ENCODE measurements at regions not wholly inside any gene's neighbourhood (a gene's known extent, or its start where the extent isn't known, plus 50 kb on each side); places are given as distances from the start of the nearest gene placed in this dataset.
"Not testable (repeated sequence)": the region's sequence is repeated elsewhere in the genome, so short reads cannot be mapped to it uniquely, and the experiment has no call there.

DNA sequence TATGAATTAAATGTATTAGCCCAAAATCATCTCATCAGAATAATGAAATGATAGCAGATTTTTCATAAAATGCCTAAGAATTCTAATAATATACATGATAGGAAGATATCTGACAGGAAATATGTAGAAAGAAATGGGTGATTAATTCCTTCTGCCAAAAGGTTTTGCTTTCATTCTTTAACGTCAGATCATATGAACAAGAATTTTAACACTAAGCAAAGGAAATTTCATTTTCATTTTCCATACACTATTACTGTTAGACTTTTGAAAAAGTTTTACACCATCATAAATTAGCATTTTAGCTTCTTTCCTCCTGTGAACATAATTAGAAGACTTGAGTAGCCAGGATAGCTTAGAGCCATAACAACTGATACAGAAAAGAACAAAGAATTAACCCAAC, 1099.9 kb downstream of the NSUN3 start:
- no peak for DNase-seq (ENCODE audit: low read depth)

DNA sequence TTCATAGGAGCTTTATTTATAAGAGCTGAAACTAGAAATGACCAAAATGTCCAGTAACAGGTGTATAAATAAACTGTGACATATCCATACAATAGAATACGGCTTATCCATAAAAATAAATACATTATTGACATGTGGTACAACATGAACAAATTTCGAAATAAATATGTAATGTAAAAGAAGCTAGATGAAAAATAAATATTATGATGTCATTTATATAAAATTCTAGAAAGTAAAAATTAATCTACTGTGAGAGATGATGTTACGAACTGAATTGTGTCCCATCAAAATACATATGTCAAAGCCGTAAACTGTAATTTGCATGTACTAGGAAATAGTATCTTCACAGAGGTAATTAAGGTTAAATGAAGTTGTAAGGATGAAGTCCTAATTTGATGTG, 1104.9 kb downstream of the NSUN3 start:
- no peak for DNase-seq (ENCODE audit: low read depth)

GRCh38 chr3:95168526-95168925, 1105.7 kb downstream of the NSUN3 start:
- DNase-seq (ENCODE audit: low read depth), result no peak

DNA sequence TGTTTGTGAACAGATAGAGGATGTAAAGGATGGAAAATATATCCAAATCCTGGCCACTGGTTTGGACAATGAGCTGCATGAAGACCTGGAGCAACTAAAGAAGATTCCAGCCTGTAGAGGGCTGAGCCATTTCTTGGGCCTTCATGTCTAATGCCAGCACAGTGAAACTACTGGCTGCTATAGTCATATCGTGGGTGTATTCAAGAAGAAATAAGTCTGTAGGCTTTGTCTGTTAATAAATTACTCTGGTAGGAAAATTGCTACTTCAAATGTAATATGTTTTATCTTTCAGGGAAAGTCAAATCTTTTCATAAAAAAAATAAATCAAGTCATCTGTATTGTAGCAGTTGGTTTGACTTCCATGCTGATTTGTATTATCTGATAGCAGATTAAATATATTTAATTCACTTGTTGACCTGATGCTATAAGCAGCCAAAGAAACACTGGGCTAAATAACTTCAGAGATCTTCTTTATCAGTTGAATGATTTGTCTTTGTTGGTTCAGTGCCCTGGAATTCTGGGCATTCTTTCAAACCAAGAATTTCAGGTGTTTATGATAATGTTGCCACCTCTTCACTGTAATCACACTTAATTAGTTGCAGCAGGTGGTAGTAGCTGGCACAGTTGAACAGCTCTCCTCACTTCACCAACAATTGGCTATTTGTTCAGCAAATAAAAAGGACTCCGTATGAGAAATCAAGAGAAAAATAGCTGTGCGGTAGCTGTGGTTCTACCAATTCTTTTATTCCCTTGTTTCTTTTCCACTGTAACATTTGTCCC, 1109.5 kb downstream of the NSUN3 start:
- DNase-seq (ENCODE audit: low read depth), result no peak

- DNase-seq (ENCODE audit: low read depth), result no peak
These were observed 1114.2 kb downstream of the NSUN3 start for GRCh38 chr3:95177096-95177495.

GRCh38 chr3:95184038-95184437, 1121.2 kb downstream of the NSUN3 start:
- no peak for DNase-seq (ENCODE audit: low read depth)

DNA sequence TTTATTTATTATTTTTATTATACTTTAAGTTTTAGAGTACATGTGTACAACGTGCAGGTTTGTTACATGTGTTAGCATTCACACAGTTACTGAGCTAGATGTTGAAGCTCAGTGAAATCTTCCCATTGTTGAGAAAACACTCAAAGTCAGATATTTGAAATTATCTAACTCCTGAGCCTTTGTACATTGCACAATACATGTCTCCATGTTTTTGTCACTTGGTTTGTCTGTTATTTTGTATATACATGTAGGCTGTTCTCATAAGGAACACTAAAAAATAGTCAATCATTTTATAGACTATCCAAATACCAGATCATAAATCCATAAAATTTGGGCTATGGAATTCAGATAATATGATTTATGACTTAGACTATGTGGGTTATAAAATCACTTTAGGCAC, 1126.5 kb downstream of the NSUN3 start:
- no peak for DNase-seq (ENCODE audit: low read depth)

- no peak for DNase-seq (ENCODE audit: low read depth)
These were observed 1134.8 kb downstream of the NSUN3 start for GRCh38 chr3:95197661-95198060.

DNA sequence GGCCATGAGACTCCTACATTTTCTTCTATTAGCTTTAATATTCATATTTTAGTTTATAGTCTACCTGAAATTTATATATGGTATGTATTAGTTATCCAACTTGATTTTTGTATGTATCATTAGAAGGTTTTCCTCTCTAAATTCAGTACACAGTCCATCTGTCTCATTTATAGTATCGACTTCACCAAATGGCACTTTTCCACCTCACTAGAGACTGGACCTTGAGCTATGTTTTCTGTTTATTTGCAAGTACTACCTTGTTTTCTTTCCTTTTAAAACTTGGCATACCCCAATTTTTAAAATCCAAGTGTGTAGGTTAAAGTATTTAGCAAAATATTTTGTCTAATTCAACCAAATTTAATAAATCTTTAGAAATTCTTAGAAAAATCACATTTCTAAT, 1137.5 kb downstream of the NSUN3 start:
- DNase-seq (ENCODE audit: low read depth), result no peak

DNA sequence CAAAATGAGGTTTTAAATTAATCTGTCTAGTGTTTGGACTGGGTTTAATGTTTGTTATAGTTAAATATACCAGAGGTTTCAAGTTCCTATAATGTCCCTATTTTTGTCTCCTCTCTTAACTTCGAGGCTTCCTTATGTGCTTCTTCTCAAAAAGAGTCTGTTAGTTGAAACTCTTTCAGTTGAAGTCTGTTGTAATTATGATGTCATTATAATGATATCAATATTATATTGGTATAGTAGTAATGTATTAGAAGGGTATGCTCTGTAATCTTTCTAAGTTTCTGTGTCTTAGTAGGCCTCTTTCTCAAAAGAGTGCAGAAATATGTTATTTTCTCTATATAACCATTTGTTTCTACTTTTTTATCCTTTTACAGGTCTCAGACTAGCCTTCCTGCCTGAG, 1148.0 kb downstream of the NSUN3 start:
- no peak for DNase-seq (ENCODE audit: low read depth)

- DNase-seq (ENCODE audit: low read depth), result no peak
These were observed 1149.3 kb downstream of the NSUN3 start for GRCh38 chr3:95212117-95212516.

GRCh38 chr3:95215437-95215957, 1152.6 kb downstream of the NSUN3 start:
- no peak for DNase-seq (ENCODE audit: low read depth)

DNA sequence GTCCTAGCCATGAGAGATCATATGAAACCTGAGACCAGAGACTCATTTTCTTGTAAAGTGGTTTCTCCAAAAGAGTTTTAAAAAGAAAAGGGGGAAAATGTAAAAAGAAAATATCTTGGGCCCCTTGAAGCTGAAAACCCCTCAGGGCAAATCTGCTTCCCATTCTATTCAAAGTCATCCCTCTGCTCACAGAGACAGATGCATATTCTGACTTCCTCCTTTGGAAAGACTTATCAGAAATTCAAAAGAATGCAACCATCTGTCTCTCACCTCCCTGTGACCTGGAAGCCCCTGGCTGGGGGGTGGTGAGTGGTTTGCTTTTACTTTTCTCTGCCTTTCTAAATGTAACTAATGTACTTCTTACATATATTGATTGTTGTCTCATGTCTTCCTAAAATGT, 1154.8 kb downstream of the NSUN3 start:
- DNase-seq (ENCODE audit: low read depth), result no peak

DNA sequence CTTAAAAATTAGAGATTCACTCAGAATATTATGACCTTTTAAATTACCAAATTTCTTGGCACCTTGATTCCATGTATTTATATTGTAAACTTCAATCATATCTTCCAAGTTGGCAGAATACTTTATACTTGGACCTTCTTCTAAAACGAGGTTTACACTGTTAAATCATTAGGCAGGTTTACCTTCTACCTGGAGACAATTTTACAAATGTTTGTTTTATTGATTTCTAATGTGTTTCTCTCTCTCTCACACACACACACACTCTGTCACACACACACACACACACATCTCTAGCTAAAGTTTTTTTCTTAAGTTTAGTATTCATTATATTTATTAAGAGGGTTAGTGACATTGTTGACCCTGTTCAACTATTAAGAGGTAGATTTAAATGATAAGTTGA, 1155.6 kb downstream of the NSUN3 start:
- DNase-seq (ENCODE audit: low read depth), result no peak

DNA sequence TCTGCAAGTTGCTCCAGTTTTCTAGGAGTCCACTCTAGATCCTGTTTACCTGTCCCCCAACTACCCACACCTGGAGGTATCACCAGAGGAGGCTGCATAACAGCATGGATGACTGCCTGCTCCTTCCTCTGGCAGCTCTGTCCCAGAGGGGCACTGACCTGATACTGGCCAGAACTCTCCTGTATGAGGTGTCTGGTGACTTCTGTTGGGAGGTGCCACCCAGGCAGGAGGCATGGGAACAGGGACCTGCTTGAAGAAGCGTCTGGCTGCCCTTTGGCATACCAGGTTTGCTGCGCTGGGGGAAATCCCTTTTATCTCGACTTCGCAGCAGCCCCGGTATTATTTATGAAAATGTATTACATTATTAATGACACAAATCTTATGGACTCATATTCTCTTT, 1163.6 kb downstream of the NSUN3 start:
- no peak for DNase-seq (ENCODE audit: low read depth)

- DNase-seq (ENCODE audit: low read depth), result no peak
These were observed 1164.2 kb downstream of the NSUN3 start for GRCh38 chr3:95227092-95227491.

DNA sequence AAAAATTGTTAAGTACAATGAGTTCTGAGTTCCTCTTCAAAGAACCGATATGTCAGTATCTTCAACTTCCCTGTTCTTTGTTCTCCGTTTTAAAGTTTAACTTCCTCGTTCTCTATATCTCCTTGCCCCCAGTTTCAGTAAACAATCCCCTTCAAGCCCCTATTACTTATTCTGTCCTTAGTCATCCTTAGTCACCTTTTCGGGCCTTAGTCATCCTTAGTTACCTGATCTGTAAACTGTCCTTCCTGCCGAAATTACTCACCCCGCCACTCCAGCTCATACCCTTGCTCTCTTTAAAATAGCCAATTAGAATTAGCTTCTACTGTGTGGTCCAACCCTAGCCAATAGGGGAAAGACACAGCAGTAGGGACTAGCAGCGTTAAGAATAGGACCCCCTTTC, 1165.6 kb downstream of the NSUN3 start:
- DNase-seq (ENCODE audit: low read depth), result no peak

DNA sequence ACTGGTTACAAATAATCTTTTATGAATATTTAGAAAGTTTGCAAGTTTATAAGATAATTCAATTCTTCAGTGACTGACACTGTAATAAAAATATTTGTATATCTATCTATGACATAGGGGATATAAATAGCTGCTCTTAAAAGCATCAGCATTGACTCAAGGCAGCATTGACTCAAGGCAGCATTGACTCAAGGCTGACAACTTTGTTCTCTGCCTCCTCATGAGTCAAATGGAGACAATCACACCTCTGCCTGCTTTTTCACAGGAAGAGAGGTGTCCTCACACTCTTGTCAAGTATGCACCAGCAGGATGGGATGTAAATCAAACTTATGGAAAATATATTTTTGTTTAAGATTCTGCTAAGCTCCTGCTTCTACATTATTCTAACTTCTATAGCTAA, 1173.1 kb downstream of the NSUN3 start:
- DNase-seq (ENCODE audit: low read depth), result no peak

GRCh38 chr3:95237783-95238182, 1174.9 kb downstream of the NSUN3 start:
- no peak for DNase-seq (ENCODE audit: low read depth)

- DNase-seq (ENCODE audit: low read depth), result no peak
These were observed 1177.5 kb downstream of the NSUN3 start for GRCh38 chr3:95240395-95240794.

DNA sequence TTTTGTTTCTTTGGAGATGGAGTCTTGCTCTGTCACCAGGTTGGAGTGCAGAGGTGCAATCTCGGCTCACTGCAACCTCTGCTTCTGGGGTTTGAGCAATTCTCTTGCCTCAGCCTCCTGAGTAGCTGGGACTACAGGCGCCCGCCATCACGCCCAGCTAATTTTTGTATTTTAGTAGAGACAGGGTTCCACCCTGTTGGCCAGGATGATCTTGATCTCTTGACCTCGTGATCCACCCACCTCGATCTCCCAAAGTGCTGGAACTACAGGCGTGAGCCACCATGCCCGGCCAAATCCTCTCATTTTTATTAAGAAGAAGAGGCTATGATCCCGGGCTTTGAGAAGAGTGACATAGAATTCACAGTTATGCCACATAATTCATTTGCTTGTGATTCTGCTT, 1178.4 kb downstream of the NSUN3 start:
- not testable (repeated sequence) for DNase-seq (ENCODE audit: low read depth)

GRCh38 chr3:95246413-95246812, 1183.6 kb downstream of the NSUN3 start:
- no peak for DNase-seq (ENCODE audit: low read depth)

GRCh38 chr3:95254061-95254460, 1191.2 kb downstream of the NSUN3 start:
- DNase-seq (ENCODE audit: low read depth), result no peak

GRCh38 chr3:95254758-95255157, 1191.9 kb downstream of the NSUN3 start:
- no peak for DNase-seq (ENCODE audit: low read depth)
